ENCODE measurements at regions not wholly inside any gene's neighbourhood (a gene's known extent, or its start where the extent isn't known, plus 50 kb on each side); places are given as distances from the start of the nearest gene placed in this dataset.
A peak's percentile ranks its signal among the peaks of the same experiment; 100 is the strongest.

GRCh38 chr4:1572521-1572920, 111.6 kb downstream of the FAM53A start:
- DNase-seq, result no peak

- no peak for DNase-seq
These were observed 112.1 kb downstream of the FAM53A start for GRCh38 chr4:1572010-1572385.

GRCh38 chr4:1571165-1572009, 112.7 kb downstream of the FAM53A start:
- no peak for DNase-seq

- no peak for DNase-seq
These were observed 113.6 kb downstream of the FAM53A start for GRCh38 chr4:1570291-1571164.

- DNase-seq, result no peak
These were observed 114.5 kb downstream of the FAM53A start for GRCh38 chr4:1569461-1570151.

- no peak for DNase-seq
These were observed 115.2 kb downstream of the FAM53A start for GRCh38 chr4:1568855-1569460.

- no peak for DNase-seq
These were observed 116.1 kb downstream of the FAM53A start for GRCh38 chr4:1567808-1568581.

GRCh38 chr4:1567519-1567807, 116.7 kb downstream of the FAM53A start:
- DNase-seq, result no peak

GRCh38 chr4:1566838-1567518, 117.1 kb downstream of the FAM53A start:
- DNase-seq, result no peak

- peak in 1 of 2 experiments; percentile 15 for DNase-seq
These were observed 117.7 kb downstream of the FAM53A start for GRCh38 chr4:1566301-1566837.

- no peak for DNase-seq
These were observed 118.4 kb downstream of the FAM53A start for GRCh38 chr4:1565598-1566295.

- no peak for DNase-seq
These were observed 119.4 kb downstream of the FAM53A start for GRCh38 chr4:1564535-1565375.

- no peak for DNase-seq
These were observed 120.2 kb downstream of the FAM53A start for GRCh38 chr4:1563768-1564485.

- DNase-seq, result no peak
These were observed 120.9 kb downstream of the FAM53A start for GRCh38 chr4:1563241-1563640.

GRCh38 chr4:1562771-1563170, 121.3 kb downstream of the FAM53A start:
- no peak for DNase-seq

GRCh38 chr4:1562371-1562770, 121.7 kb downstream of the FAM53A start:
- DNase-seq, result no peak

GRCh38 chr4:1561286-1561990, 122.7 kb downstream of the FAM53A start:
- no peak for DNase-seq

GRCh38 chr4:1559896-1560650, 124.0 kb downstream of the FAM53A start:
- no peak for DNase-seq
